HG03139 (cell line): ENCODE measurements at regions not wholly inside any gene's neighbourhood (a gene's known extent, or its start where the extent isn't known, plus 50 kb on each side); places are given as distances from the start of the nearest gene placed in this dataset.

ENCODE experiments used
- ATAC-seq: cut with Tn5 transposase; IDR thresholded peaks from one replicate; pipeline ENCODE4 v1.9.1; 2021; ENCODE audit not compliant: unreplicated experiment

DNA sequence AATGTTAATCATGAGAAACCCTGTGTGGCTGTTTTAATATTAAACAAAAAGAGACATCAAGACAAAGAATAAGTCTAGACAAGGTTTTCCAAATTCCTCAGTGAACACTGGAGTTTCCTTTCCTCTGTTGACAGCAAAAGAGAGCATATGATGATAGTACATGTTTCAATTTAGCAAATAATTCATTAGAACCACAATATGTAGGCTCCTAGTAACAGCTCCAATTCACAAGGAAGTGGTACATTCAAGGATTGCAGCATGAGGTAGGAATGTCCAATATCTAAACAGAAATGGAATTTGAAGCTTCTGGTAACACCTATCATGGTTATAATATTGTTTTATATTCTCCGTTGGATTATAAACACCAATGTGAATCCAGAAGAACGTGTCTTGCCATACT, 203.8 kb upstream of the TECRL start:
- ATAC-seq = no peak

DNA sequence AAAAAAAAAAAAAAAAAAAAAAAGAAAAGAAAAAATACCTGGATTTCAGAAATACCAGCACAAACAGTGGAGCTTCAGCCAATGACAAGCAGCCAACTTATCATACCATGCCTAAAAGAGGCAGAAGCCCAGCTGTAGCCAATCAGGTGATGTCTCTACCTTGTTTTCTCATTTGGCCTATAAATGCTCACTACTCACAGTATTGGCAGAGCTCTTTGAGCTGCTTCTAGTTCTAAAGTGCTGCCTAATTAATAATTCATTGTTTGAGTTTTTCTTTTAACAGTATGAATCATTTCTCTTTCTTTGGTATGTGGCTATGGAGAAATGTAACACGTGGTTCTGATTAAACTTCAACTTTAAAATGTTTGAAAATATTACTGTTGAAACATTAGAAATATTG, 188.8 kb upstream of the TECRL start:
- no peak for ATAC-seq

DNA sequence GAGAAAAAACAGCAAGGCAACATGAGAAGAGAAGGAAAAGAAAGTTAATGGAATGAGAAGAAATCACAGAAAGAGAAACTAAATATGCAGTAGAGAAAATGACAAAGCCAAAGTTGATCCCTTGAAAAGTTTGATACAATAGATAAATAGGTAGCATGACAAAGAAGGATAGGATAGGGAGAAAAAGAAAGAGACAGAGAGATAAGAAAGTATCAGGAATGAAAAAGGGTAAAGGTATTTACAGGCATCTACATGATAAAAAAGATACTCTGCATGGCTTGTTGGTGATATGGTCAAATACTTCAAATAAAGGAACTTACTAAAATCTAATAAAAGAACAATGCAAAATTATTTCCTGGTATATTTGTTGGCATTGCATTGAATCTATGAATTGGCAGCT, 185.5 kb upstream of the TECRL start:
- no peak for ATAC-seq

DNA sequence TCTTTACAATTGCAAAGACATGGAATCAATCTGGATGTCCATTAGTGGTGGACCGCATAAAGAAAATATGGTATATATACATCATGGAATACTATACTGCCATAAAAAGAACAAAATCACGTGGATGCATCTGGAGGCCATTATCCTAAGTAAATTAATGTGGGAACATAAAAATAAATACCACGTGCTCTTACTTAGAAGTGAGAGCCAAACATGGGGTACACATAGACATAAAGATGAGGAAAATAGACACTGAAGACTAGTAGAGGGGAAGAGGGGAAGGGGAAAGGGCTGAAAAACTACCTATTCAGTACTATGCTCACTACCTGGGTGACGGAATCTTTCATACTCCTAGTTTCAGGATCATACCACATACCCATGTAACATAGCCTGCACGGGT, 179.3 kb upstream of the TECRL start:
- ATAC-seq = no peak

DNA sequence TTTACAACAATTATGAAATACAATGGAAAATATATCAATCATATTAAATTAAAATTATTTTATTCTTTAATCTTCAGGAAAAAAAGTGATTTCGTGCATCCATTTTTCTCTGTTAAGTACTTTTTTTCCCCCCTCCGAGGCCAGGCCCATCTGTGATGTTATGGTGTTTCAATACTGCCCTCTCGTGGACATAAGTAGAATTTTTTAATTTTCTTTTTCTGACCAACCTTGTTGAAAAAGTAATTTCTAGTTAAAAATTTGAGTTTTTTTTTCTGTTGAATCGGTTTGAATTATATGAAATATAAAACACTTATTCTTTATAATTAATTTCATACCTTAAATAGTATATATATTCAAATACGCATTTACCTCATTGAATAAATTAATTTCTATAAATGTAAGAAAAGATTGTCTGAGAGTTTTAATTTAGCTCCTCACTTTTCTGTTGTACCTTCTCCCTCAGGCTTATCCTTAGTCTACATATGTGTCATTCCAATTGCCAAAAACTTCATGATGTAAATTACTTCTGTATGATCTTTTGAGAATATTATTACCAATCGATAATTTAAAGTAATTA, 175.8 kb upstream of the TECRL start:
- ATAC-seq = no peak

DNA sequence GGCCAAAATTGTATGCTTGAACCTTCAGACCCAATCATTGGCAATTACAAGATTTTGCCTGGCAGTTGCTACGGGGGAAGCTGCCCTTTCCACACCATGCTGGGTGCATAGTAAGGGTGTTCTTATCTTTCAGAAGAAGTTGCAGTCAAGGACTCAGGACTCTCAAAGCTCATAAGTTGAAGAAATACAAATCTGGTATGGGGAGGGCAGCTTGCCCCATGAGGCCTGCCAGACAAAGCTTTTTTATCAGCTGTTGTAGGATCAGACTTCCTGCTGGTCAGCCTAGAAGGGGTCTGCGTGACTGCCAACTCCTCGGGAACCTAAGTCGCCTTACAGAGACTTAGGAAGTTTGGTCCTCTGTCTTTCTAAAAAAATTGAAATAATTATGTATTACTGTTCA, 174.9 kb upstream of the TECRL start:
- ATAC-seq = no peak

DNA sequence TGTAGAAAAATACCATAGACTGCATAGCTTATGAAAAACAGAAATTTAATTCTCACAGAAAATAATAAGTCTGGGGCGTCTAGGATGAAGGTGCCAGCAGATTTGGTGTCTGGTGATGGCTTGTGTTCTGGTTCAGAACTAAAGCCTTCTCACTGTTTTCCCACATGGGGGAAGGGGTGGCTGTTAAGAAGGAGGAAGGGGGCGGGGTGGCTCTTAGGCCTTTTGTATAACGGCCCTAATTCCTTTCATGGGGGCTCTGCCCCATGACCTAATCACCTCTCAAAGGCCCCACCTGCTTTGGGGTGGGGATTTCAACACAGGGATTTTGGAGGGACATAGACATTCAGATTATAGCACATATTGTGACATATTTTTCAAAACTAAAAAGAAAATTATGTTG, 173.2 kb upstream of the TECRL start:
- no peak for ATAC-seq

DNA sequence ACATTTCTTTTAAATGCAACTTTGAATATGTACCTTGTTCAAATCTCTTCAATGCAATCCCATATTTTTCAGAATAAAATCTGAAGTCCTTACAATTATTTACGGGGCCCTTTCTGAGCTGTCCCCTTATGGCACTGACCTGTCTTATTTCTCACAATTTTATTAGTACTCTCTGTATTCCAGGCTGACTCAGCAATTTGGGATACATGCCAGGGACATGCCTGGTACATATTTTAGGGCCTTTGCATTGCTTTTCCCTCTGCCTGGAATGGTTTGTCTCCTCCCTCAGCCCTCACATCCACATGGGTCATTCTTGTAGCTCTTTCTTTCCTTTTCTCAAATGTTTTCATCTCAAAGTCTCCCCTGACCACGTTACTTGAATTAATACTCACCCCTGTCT, 172.2 kb upstream of the TECRL start:
- no peak for ATAC-seq

DNA sequence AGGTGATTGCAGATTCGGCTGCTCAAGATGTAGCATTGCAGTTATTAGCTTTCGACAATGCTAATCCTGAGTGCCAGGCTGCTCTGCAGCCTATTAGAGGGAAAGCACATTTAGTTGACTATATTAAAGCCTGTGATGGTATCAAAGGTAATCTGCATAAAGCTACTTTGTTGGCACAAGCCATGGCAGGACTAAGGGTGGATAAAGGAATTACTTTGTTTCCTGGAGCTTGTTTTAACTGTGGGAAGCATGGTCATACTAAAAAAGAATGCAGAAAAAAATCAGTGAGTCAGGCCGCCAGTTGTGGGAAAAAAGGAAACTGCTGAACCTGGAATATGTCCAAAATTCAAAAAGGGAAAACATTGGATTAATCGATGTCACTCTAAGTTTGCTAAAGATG, 154.9 kb upstream of the TECRL start:
- ATAC-seq = no peak

DNA sequence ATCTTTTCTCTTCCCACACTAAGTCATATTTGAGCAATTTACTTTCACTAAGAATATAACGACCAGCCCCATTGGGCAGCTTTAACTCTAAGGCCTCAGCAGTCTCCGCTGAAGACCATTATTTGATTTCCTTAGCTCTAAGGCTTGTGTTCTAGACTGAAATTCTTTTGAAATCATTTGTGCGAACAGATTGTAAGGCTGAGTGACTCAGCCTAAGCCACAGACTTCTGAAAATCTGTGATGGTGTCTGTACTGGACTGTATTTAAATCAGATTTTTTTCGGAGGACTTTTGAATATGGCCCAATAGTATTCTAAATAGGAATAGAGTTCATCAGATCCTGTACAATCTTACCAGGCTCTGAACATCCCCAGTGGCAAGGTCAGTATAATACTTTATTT, 150.3 kb upstream of the TECRL start:
- ATAC-seq = no peak

DNA sequence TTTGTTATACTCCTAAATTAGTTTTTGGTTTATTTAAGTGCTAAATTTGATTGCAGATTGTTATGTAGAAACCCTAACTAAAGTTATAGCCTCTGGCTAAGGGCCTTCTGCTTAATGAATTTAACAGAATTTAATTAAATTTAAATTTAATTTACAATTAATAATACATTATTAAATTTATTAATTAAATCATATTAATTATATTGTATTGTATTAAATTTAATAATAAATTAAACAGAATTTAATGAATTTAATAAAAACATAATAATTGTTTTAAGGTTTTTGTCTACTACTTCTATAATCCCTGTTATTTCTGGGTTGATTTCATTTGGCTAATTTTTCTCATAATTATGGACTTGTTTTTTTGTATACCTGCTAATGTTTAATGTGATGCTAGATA, 141.9 kb upstream of the TECRL start:
- ATAC-seq = no peak

DNA sequence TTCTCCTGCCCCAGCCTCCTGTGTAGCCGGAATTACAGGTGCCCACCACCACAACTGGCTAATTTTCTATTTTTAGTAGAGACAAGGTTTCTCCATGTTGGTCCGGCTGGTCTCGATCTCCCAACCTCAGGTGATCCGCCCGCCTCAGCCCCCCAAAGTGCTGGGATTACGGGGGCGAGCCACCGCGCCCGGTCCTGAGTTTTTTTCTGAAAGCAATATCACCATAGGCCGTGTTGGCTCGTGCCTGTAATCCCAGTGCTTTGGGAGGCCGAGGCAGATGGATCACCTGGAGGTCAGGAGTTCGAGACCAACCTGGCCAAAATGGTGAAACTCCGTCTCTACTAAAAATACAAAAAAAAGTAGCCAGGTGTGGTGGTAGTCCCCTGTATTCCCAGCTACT, 136.3 kb upstream of the TECRL start:
- ATAC-seq = no peak

DNA sequence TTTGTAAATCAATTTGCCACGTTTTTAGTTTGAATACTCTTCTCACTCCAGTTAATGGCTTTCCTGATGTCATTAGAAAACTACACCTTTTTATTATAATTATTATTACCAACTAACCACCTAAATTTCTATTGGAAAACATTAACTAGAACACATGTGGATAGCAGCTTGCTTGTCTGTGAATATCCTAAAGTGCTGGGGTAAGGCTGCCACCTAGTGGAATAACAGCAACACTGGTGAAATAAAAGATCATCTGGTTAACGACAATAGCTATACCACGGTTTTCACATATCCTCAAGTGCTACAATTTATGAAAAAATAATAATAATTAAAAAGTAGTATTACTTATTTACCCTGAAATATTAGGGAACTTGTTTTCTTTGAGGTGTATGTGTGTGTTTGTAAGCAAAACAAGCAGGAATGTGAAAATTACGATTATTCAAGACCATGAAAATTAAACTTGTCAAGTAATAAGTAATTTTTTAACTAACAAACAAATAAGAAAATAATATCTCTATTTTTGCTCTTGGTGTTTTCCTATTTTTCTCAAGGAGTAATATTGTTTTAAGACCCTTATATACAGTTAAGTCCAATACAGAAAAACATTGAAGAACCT, 130.1 kb upstream of the TECRL start:
- peak; percentile 94 for ATAC-seq

DNA sequence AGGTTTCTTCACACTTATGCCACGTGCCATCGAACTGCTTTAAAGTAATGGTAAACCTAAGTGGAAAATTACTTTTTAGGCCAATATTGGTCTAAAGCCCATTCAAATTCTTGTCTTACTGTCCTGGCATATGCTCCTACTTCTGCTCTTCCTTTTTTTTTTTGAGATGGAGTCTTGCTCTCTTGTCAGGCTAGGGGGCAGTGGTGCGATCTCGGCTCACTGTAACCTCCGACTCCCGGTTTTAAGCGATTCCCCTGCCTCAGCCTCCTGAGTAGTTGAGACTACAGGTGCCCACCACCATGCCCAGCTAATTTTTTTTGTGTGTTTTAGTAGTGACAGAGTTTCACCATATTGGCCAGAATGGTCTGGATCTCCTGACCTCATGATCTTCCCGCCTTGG, 129.0 kb upstream of the TECRL start:
- no peak for ATAC-seq

DNA sequence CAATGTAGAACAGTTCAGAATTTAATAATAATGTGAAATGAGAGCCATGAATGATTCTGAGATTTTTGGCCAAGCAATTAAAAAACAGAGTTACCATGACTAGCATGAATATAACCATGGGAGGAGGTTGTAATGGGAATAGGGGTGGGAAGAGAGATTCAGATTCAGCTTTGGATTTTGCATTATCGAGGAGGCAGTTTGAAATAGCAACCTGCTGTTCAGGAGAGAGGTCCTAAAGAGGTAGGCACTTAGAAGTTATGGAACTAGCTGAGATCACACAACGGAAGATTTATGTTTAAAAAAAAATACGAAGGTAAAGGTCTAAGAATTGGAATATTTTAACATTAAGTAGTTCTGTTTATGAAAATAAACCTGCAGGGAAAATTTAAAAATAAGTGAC, 124.4 kb upstream of the TECRL start:
- ATAC-seq = no peak

DNA sequence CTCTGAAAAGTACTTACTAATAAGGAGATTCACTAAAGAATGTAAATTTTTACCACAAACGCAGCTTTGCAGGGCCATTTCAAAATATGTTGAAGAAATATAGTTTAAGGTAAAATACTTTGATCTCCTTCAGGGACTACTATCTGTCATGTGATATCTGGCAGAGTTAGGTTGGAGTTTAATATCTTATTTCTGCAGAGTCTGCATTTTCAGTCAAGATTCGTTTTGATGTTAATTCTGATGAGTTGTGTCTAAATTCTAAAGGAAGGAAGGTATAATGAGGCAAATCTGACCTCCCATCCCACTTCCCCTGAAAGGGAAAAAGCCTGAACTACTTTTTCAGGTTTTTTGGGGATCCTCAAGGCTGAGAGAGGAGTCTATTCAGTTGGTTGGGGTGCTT, 123.9 kb upstream of the TECRL start:
- ATAC-seq = no peak

DNA sequence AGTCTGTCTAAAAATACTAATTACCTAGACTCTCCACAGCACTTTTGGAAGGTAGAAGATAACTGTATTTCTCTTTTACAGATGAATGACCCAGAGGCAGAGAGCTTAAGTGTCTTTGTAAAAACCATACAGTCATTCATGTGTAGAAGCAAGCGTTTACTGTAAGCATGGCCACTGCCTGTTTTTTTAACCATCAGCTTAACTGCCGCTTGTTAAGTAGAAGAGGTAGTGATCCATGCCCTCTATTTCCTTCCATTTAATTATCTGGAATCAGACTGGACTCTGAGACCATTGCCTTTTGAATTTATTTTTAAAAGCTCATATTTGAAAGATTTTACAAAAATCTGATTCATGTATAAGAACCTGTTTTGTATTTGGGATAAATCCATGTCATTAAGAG, 111.2 kb upstream of the TECRL start:
- ATAC-seq = no peak

DNA sequence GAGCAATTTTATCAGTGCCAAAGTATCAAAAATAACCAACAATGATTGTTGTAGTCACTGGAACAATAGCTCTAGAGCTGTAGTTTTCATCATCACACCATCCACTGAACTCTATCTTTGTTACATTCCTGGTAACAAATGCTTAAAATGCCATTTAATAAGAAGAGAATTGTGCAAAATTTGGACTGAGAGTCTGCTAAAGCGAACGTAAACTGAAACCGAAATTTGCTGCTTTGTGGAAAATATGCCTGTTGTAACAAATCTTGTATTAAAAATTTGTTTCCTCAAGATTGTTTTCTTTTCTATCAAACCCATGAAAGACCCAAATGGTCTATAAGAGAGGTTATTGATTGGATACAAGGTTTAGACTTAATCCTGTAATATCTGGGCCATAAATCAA, 109.3 kb upstream of the TECRL start:
- no peak for ATAC-seq

DNA sequence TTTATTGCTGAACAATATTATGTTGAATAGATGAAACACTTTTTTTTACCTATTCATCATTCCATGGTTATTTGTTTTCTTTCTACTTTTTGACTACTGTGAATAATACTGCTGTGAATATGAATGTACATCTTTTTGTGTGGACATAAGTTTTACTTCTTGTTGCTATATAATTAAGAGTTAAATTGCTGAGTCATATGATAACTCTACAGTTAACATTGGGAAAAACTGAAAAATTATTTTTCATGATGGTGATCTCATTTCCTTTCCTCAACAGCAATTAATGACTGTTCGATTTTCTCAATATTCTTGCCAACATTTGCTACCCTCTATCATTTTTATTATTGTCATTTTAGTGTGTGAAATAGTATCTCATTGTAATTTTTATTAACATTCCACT, 106.9 kb upstream of the TECRL start:
- ATAC-seq = no peak

DNA sequence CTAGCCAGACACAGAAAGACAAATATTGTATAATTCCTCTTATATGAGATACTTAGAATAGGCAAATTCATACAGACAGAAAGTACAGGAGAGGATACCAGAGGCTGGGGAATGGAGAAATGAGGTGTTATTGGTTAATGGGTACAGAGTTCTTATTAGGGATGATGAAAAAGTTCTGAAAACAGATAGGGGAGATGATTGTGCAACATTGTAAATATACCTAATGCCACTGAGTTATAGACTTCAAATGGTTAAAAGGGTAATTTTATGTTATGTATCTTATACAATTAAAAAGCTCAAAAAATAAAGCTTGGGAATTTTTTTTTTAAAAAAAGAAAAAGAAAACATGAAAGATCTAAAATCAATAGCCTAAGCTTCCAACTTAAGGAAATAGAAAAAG, 98.8 kb upstream of the TECRL start:
- no peak for ATAC-seq

DNA sequence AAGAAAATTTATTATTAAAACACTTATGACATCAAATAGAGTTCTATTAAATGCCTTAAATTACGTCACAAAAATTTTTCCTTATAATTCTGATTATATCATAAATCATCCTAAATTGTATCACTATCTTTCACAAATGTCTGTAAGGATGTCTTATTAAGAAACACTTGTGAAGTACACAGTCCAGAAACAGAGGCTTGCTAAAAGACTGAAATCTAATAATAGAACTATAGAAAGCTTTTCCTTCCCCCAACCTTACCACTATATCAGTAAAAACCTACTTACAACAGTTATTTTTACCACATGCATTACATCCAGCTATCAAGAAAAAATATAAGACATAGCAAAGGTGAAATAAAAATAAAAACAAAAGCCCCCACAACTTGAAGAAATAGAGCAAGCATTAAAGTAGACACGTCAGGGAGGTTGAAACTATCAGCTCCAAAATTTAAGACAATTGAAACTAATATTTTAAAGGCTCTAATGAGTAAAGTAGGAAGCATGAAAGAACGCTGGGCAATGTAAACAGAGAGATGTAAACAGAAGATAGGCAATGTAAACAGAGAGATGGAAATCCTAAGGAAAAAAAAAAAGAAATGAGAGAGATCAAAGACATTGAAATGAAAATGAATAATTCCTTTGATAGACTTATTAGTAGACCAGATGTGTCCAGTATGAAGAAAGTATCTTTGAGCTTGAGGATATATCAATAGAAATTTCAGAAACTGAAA, 94.9 kb upstream of the TECRL start:
- ATAC-seq = no peak

DNA sequence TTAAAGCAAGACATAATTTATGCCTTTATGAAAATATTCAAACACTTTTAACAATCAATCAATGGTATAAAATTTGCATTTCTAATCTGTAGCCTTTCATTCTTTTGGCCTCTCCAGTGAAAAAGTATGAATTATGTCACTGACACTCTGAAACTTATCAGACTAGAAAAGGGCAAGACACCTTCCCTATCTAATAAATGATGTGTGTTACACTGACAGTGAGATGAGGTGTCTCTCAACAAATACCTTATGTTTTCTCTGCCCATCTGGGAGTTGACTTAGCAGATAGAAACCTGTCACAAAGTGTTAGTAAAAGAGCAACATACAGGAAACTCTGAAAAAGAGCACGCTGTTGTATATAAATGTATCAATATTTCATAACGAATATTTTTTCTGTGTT, 94.2 kb upstream of the TECRL start:
- ATAC-seq = no peak

DNA sequence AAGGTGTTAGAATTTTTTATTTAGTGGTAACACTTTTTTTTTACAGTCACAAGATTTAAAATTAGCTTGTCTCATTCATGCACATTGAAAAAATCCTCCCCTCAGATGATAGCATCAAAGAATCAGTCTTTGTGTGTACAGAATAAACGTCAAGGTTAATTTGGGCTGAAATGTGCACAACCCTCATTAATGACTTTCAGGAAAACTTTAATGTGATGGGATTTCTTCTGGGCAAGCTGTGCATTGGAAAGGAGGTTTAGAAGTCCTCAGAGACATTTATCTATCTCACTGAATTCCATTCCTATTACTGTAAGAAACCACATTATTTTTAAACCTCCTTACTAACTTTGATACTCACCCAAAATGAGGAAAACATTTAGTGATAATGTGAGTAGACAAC, 88.2 kb upstream of the TECRL start:
- ATAC-seq = no peak
